Activated naive CD8-positive, alpha-beta T cell treated with anti-CD3 and anti-CD28 coated beads, Interleukin-2, amount 10 ng/mL, durations not matched to agents 7 days and 5 days (primary cell): ENCODE measurements at regions not wholly inside any gene's neighbourhood (a gene's known extent, or its start where the extent isn't known, plus 50 kb on each side); places are given as distances from the start of the nearest gene placed in this dataset.

ENCODE experiments used
- ATAC-seq: fragments of 150-1000 bp; cut with Tn5 transposase; one replicate; pipeline ENCODE4 v1.10.0; 2021; ENCODE audit warnings: low read depth, moderate library complexity
- POLR2A ChIA-PET: fragments of 350-600 bp; sonication (Branson Sonifier 250); formaldehyde crosslinking; loops from one replicate; lab custom pipeline; 2021; ENCODE audit warnings: antibody characterized with exemption; lab: Charles Lee
- DNase-seq: peaks from one replicate; pipeline ENCODE4 v3.0.0; 2021
- H3K27ac Mint-ChIP-seq: one replicate; pipeline ENCODE4 v1.8.0; 2022; ENCODE audit warnings: mild to moderate bottlenecking, mixed read lengths
- H3K27me3 Mint-ChIP-seq: one replicate; pipeline ENCODE4 v1.8.0; 2022; ENCODE audit warnings: mild to moderate bottlenecking, moderate library complexity, mixed read lengths
- H3K36me3 Mint-ChIP-seq: one replicate; pipeline ENCODE4 v1.8.0; 2021; ENCODE audit warnings: mild to moderate bottlenecking, mixed read lengths
- H3K4me1 Mint-ChIP-seq: one replicate; pipeline ENCODE4 v1.8.0; 2021; ENCODE audit warnings: mixed read lengths
- H3K4me3 Mint-ChIP-seq: one replicate; pipeline ENCODE4 v1.8.0; 2022; ENCODE audit warnings: mild to moderate bottlenecking, moderate library complexity, mixed read lengths
- H3K9me3 Mint-ChIP-seq: one replicate; pipeline ENCODE4 v1.8.0; 2021; ENCODE audit warnings: mixed read lengths

GRCh38 chr4:81984746-81985145 is 389.0 kb downstream of the HNRNPD start:
- DNase-seq: no peak
- POLR2A ChIA-PET: no interaction called here
- Mint-ChIP-seq H3K9me3 (no peaks in the 10 kb centered on the region), H3K4me3 (no peak overlapping the region), H3K36me3 (no peaks in the 10 kb centered on the region), H3K27ac (no peak overlapping the region), H3K4me1 (no peaks in the 10 kb centered on the region), H3K27me3 (peaks cover 9% of the 10 kb centered on the region)
- no peak for ATAC-seq

- Mint-ChIP-seq H3K4me1 (no peaks in the 10 kb centered on the region), H3K9me3 (no peaks in the 10 kb centered on the region), H3K27me3 (peaks cover 4% of the 10 kb centered on the region), H3K4me3 (no peak overlapping the region), H3K27ac (no peak overlapping the region), H3K36me3 (no peaks in the 10 kb centered on the region)
- DNase-seq: no peak
- POLR2A ChIA-PET: no interaction called here
- ATAC-seq: no peak
These were observed 390.8 kb downstream of the HNRNPD start for GRCh38 chr4:81982846-81983540.

GRCh38 chr4:81981218-81981617 is 392.6 kb downstream of the HNRNPD start:
- DNase-seq: no peak
- Mint-ChIP-seq H3K9me3 (no peaks in the 10 kb centered on the region), H3K4me1 (peaks cover 4% of the 10 kb centered on the region), H3K36me3 (no peaks in the 10 kb centered on the region), H3K27me3 (peaks cover 4% of the 10 kb centered on the region), H3K4me3 (no peak overlapping the region), H3K27ac (no peak overlapping the region)
- POLR2A ChIA-PET: no interaction called here
- no peak for ATAC-seq

GRCh38 chr4:81974523-81974922 is 399.3 kb downstream of the HNRNPD start:
- POLR2A ChIA-PET: no interaction called here
- DNase-seq: no peak
- no peaks in the 10 kb centered on the region for H3K36me3 Mint-ChIP-seq
- H3K27ac Mint-ChIP-seq: no peak overlapping the region
- H3K4me1 Mint-ChIP-seq: peaks cover 9% of the 10 kb centered on the region
- no peaks in the 10 kb centered on the region for H3K27me3 Mint-ChIP-seq
- no peak for ATAC-seq
- H3K4me3 Mint-ChIP-seq: no peak overlapping the region
- no peaks in the 10 kb centered on the region for H3K9me3 Mint-ChIP-seq

- POLR2A ChIA-PET: no interaction called here
- Mint-ChIP-seq H3K27ac (no peak overlapping the region), H3K4me1 (peaks cover 5% of the 10 kb centered on the region), H3K4me3 (no peak overlapping the region), H3K36me3 (no peaks in the 10 kb centered on the region), H3K27me3 (peaks cover 2% of the 10 kb centered on the region), H3K9me3 (no peaks in the 10 kb centered on the region)
- DNase-seq (no peak), ATAC-seq (no peak)
These were observed 402.0 kb downstream of the HNRNPD start for GRCh38 chr4:81971637-81972381.

- Mint-ChIP-seq H3K4me3 (no peak overlapping the region), H3K9me3 (no peaks in the 10 kb centered on the region), H3K4me1 (peaks cover 5% of the 10 kb centered on the region), H3K36me3 (no peaks in the 10 kb centered on the region), H3K27me3 (peaks cover 3% of the 10 kb centered on the region), H3K27ac (no peak overlapping the region)
- POLR2A ChIA-PET: no interaction called here
- no peak for ATAC-seq
- DNase-seq: no peak
These were observed 402.7 kb downstream of the HNRNPD start for GRCh38 chr4:81971061-81971460.

GRCh38 chr4:81970454-81970853 is 403.3 kb downstream of the HNRNPD start:
- H3K27ac Mint-ChIP-seq: no peak overlapping the region
- POLR2A ChIA-PET: no interaction called here
- peaks cover 1% of the 10 kb centered on the region for H3K9me3 Mint-ChIP-seq
- DNase-seq: no peak
- peaks cover 3% of the 10 kb centered on the region for H3K27me3 Mint-ChIP-seq
- peaks cover 11% of the 10 kb centered on the region for H3K4me1 Mint-ChIP-seq
- H3K36me3 Mint-ChIP-seq: no peaks in the 10 kb centered on the region
- H3K4me3 Mint-ChIP-seq: no peak overlapping the region
- ATAC-seq: no peak

GRCh38 chr4:81966676-81967075 is 407.1 kb downstream of the HNRNPD start:
- Mint-ChIP-seq H3K27me3 (peaks cover 3% of the 10 kb centered on the region), H3K4me3 (no peak overlapping the region), H3K27ac (no peak overlapping the region), H3K36me3 (no peaks in the 10 kb centered on the region), H3K9me3 (peaks cover 1% of the 10 kb centered on the region), H3K4me1 (peaks cover 8% of the 10 kb centered on the region)
- ATAC-seq: no peak
- POLR2A ChIA-PET: no interaction called here
- no peak for DNase-seq

GRCh38 chr4:81965911-81966310 is 407.9 kb downstream of the HNRNPD start:
- H3K27ac Mint-ChIP-seq: no peak overlapping the region
- H3K4me3 Mint-ChIP-seq: no peak overlapping the region
- peaks cover 1% of the 10 kb centered on the region for H3K9me3 Mint-ChIP-seq
- H3K27me3 Mint-ChIP-seq: peaks cover 3% of the 10 kb centered on the region
- no peaks in the 10 kb centered on the region for H3K36me3 Mint-ChIP-seq
- peaks cover 8% of the 10 kb centered on the region for H3K4me1 Mint-ChIP-seq
- POLR2A ChIA-PET: no interaction called here
- DNase-seq: no peak
- no peak for ATAC-seq

GRCh38 chr4:81965454-81965853 is 408.3 kb downstream of the HNRNPD start:
- Mint-ChIP-seq H3K36me3 (no peaks in the 10 kb centered on the region), H3K9me3 (peaks cover 1% of the 10 kb centered on the region), H3K4me3 (no peak overlapping the region), H3K27ac (no peak overlapping the region), H3K27me3 (peaks cover 3% of the 10 kb centered on the region), H3K4me1 (peaks cover 8% of the 10 kb centered on the region)
- POLR2A ChIA-PET: no interaction called here
- no peak for DNase-seq
- ATAC-seq: peak; percentile 45

GRCh38 chr4:81963763-81964020 is 410.1 kb downstream of the HNRNPD start:
- ATAC-seq: no peak
- H3K4me3 Mint-ChIP-seq: no peak overlapping the region
- DNase-seq: no peak
- H3K27me3 Mint-ChIP-seq: peaks cover 3% of the 10 kb centered on the region
- no peak overlapping the region for H3K27ac Mint-ChIP-seq
- peaks cover 1% of the 10 kb centered on the region for H3K9me3 Mint-ChIP-seq
- POLR2A ChIA-PET: no interaction called here
- H3K36me3 Mint-ChIP-seq: no peaks in the 10 kb centered on the region
- H3K4me1 Mint-ChIP-seq: peaks cover 8% of the 10 kb centered on the region

GRCh38 chr4:81963015-81963762 is 410.6 kb downstream of the HNRNPD start:
- POLR2A ChIA-PET: no interaction called here
- Mint-ChIP-seq H3K4me1 (peaks cover 8% of the 10 kb centered on the region), H3K9me3 (peaks cover 1% of the 10 kb centered on the region), H3K4me3 (no peak overlapping the region), H3K36me3 (no peaks in the 10 kb centered on the region), H3K27me3 (peaks cover 3% of the 10 kb centered on the region), H3K27ac (no peak overlapping the region)
- DNase-seq (no peak), ATAC-seq (no peak)

GRCh38 chr4:81960961-81961360 is 412.8 kb downstream of the HNRNPD start:
- POLR2A ChIA-PET: no interaction called here
- peaks cover 1% of the 10 kb centered on the region for H3K9me3 Mint-ChIP-seq
- peaks cover 4% of the 10 kb centered on the region for H3K27me3 Mint-ChIP-seq
- ATAC-seq: no peak
- H3K27ac Mint-ChIP-seq: no peak overlapping the region
- H3K36me3 Mint-ChIP-seq: no peaks in the 10 kb centered on the region
- DNase-seq: no peak
- peaks cover 7% of the 10 kb centered on the region for H3K4me1 Mint-ChIP-seq
- no peak overlapping the region for H3K4me3 Mint-ChIP-seq

- Mint-ChIP-seq H3K36me3 (no peaks in the 10 kb centered on the region), H3K4me3 (no peak overlapping the region), H3K9me3 (no peaks in the 10 kb centered on the region), H3K27me3 (peaks cover 16% of the 10 kb centered on the region), H3K27ac (no peak overlapping the region), H3K4me1 (no peaks in the 10 kb centered on the region)
- POLR2A ChIA-PET: no interaction called here
- no peak for ATAC-seq
- no peak for DNase-seq
These were observed 419.5 kb downstream of the HNRNPD start for GRCh38 chr4:81954271-81954670.
